Endothelial cell of umbilical vein (primary cell): ENCODE measurements at regions not wholly inside any gene's neighbourhood (a gene's known extent, or its start where the extent isn't known, plus 50 kb on each side); places are given as distances from the start of the nearest gene placed in this dataset.

Experiments used
- BruUV-seq: library from RNA; stranded (reverse); fragments of 400-500 nt; replicated peaks from 2 replicates; lab custom pipeline; 2021; lab: Mats Ljungman, UMichigan
- CTCF ChIA-PET: fragments of 300-600, 350-600 bp; sonication (Branson Sonifier 250); formaldehyde crosslinking; loops from one replicate; lab custom pipeline; 2021; ENCODE audit warnings: antibody characterized with exemption, inconsistent platforms; lab: Charles Lee
- POLR2A ChIA-PET: fragments of 300-600, 350-600 bp; sonication (Branson Sonifier 250); formaldehyde crosslinking; loops from one replicate; lab custom pipeline; 2021; ENCODE audit warnings: antibody characterized with exemption, inconsistent platforms; lab: Charles Lee
- DNase-seq: peaks from one replicate; pipeline ENCODE4 v3.0.0-alpha.2; 2011; ENCODE audit warnings: low read depth, low spot score
- FAIRE-seq: peaks from 2 replicates; lab custom pipeline; 2011; peaks lifted over from hg19 to GRCh38; lab: Jason Lieb, UNC
- H2AFZ ChIP-seq: 2 replicates; pipeline ENCODE4 v1.6.0; 2012; ENCODE audit warnings: low read depth, low read length, control low read depth, inconsistent platforms
- H3K27ac ChIP-seq: 2 replicates; pipeline ENCODE4 v1.5.1; 2011; ENCODE audit warnings: low read depth, mild to moderate bottlenecking, control low read depth, low read length, moderate library complexity; ENCODE audit not compliant: insufficient read depth
- H3K27me3 ChIP-seq, 2 experiments: 2 replicates each; pipeline versions ENCODE4 v1.6.0 to v1.6.1; 2011; ENCODE audit warnings: low read length in 2 of 2, mixed read lengths in 1 of 2; ENCODE audit not compliant: control insufficient read depth in 2 of 2, insufficient read depth in 2 of 2
- H3K36me3 ChIP-seq, 2 experiments: 2 replicates in 1 of 2; 3 replicates in 1 of 2; pipeline ENCODE4 v1.5.1; 2011; ENCODE audit warnings: low read length in 2 of 2, mild to moderate bottlenecking in 1 of 2, moderate library complexity in 1 of 2; ENCODE audit not compliant: control insufficient read depth in 2 of 2, insufficient read depth in 2 of 2; ENCODE audit errors: extremely low read depth in 1 of 2
- H3K4me1 ChIP-seq: 3 replicates; pipeline ENCODE4 v1.5.1; 2011; ENCODE audit warnings: mild to moderate bottlenecking, low read length; ENCODE audit not compliant: control insufficient read depth, insufficient read depth; ENCODE audit errors: extremely low read depth
- H3K4me2 ChIP-seq: 2 replicates; pipeline ENCODE4 v1.6.1; 2011; ENCODE audit warnings: low read length, control low read depth, mixed read lengths; ENCODE audit not compliant: insufficient read depth
- H3K4me3 ChIP-seq, 3 experiments: fragments of 200-600 bp in 1 of 3; sonication (generic), shearing (Covaris generic) in 1 of 3; replicated peaks in 1 of 3; 2 replicates each; pipeline ENCODE4 v1.5.1; 2011 to 2016; ENCODE audit warnings: control low read depth in 3 of 3, low read length in 3 of 3, mild to moderate bottlenecking in 2 of 3, inconsistent platforms in 1 of 3, low read depth in 1 of 3, moderate library complexity in 1 of 3; ENCODE audit not compliant: insufficient read depth in 1 of 3
- H3K79me2 ChIP-seq: 2 replicates; pipeline ENCODE4 v1.6.0; 2012; ENCODE audit warnings: low read length, inconsistent platforms; ENCODE audit not compliant: control insufficient read depth, insufficient read depth
- H3K9ac ChIP-seq: replicated peaks from 2 replicates; pipeline ENCODE3; 2011; ENCODE audit warnings: low read length, control low read depth; ENCODE audit not compliant: insufficient read depth; ENCODE audit errors: extremely low read depth
- H3K9me1 ChIP-seq: replicated peaks from 3 replicates; pipeline ENCODE4 v1.6.0; 2011; ENCODE audit warnings: mild to moderate bottlenecking, low read length; ENCODE audit not compliant: control insufficient read depth, insufficient read depth; ENCODE audit errors: extremely low read depth
- H3K9me3 ChIP-seq: replicated peaks from 2 replicates; pipeline ENCODE4 v1.5.1; 2012; ENCODE audit warnings: low read length, inconsistent platforms; ENCODE audit not compliant: control insufficient read depth, insufficient read depth
- H4K20me1 ChIP-seq: replicated peaks from 2 replicates; pipeline ENCODE3; 2011; ENCODE audit warnings: mild to moderate bottlenecking, low read length; ENCODE audit not compliant: control insufficient read depth, insufficient read depth; ENCODE audit errors: extremely low read depth
- EZH2 ChIP-seq: IDR thresholded peaks from 2 replicates; pipeline ENCODE4 v1.6.1; 2012; ENCODE audit warnings: borderline replicate concordance, low read depth, mild to moderate bottlenecking, moderate library complexity, low read length, inconsistent platforms; ENCODE audit not compliant: severe bottlenecking
- FOS ChIP-seq: IDR thresholded peaks from 2 replicates; pipeline ENCODE4 v1.6.1; 2011; ENCODE audit warnings: mild to moderate bottlenecking, low read length, moderate library complexity, borderline replicate concordance; ENCODE audit not compliant: insufficient read depth
- GATA2 ChIP-seq: IDR thresholded peaks from 2 replicates; pipeline ENCODE4 v1.7.0; 2011; ENCODE audit warnings: low read depth, mild to moderate bottlenecking, moderate library complexity, mixed read lengths, low read length; ENCODE audit not compliant: insufficient read length, insufficient read depth
- JUN ChIP-seq: IDR thresholded peaks from 2 replicates; pipeline ENCODE4 v1.6.1; 2011; ENCODE audit warnings: borderline replicate concordance, low read depth; ENCODE audit not compliant: insufficient read length, insufficient read depth
- POLR2A ChIP-seq: IDR thresholded peaks from 2 replicates; pipeline ENCODE4 v1.6.1; 2012; ENCODE audit warnings: low read depth, mild to moderate bottlenecking, control low read depth, low read length
- POLR2AphosphoS5 ChIP-seq: IDR thresholded peaks from 2 replicates; pipeline ENCODE4 v1.6.1; 2012; ENCODE audit warnings: low read depth, mild to moderate bottlenecking, control low read depth, low read length, moderate library complexity; ENCODE audit not compliant: insufficient read depth
- dilution Hi-C: fragments of 300-500 bp; cut with MboI; formaldehyde crosslinking; loops from one replicate; pipeline ENCODE4 v1.15.0; 2019; ENCODE audit warnings: low sequenced_read_pairs; ENCODE audit not compliant: extremely low pct_ligation_motif_present
- intact Hi-C: fragments of 100-400 bp; cut with micrococcal nuclease; formaldehyde crosslinking; loops from one replicate; pipeline ENCODE4 v1.10.0; 2022
- TF ChIP-seq, protein P1 (sequence below): IDR thresholded peaks from 2 replicates; pipeline ENCODE4 v1.6.1; 2011; ENCODE audit not compliant: insufficient read depth, insufficient read length
- TF ChIP-seq, protein P2 (sequence below), 2 donors: IDR thresholded peaks; 1 replicate in 1 of 2; 2 replicates in 1 of 2; pipeline ENCODE4 v1.5.1; 2011; ENCODE audit warnings: low read length in 2 of 2, mild to moderate bottlenecking in 2 of 2, moderate library complexity in 2 of 2, control low read depth in 1 of 2, inconsistent platforms in 1 of 2, low read depth in 1 of 2; ENCODE audit not compliant: insufficient read depth in 1 of 2; ENCODE audit errors: extremely low read depth in 1 of 2

DNA sequence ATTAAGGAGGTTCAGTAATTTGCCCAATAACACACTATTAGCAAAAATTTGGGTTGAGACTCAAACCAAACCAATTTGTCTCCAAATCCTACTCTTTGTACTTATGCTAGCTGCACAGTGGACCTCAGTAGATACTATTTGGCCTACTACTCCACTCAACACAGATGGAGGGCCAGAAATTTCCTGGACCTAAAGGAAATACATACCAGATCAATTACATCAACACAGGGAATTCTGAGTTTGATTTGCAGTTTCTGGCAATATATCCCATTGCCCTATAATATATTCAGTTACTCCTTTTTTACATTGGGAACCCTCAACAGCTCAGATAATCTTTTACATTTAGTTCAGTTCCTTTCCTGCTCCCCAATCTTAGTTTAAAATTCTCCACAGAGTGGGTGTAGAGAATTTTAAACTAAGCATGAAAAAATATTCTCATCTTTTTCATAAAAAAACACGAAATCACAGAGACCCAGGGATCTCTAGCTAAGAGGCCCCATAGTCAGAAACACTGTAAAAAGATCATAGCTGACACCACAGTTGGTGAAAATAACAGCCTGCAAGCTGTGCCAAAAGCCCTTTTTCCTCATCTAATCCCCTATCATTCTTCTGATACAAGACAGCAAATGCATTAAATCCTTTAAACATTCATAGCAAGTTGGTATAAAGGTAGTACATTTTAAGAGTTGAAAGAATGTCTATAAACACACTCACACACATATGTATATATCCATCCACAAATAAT, 317.7 kb upstream of the ESRRG start:
- no peak overlapping the region for H3K9ac ChIP-seq
- no peaks in the 10 kb centered on the region for H3K36me3 ChIP-seq
- no peaks in the 10 kb centered on the region for H3K79me2 ChIP-seq
- no peaks in the 10 kb centered on the region for H3K4me1 ChIP-seq
- H3K27me3 ChIP-seq, result no peaks in the 10 kb centered on the region
- dilution Hi-C loops (no loop called here), intact Hi-C loops (no loop called here)
- no TSS peak for BruUV-seq
- FAIRE-seq (no peak), DNase-seq (no peak)
- no peak overlapping the region for H3K27ac ChIP-seq
- no peak overlapping the region for H3K4me3 ChIP-seq
- H2AFZ ChIP-seq, result no peak overlapping the region
- H3K9me3 ChIP-seq, result peaks cover 2% of the 10 kb centered on the region
- no peaks in the 10 kb centered on the region for H3K9me1 ChIP-seq
- no peak for TF ChIP-seq POLR2A
- TF ChIP-seq, protein P1, sequence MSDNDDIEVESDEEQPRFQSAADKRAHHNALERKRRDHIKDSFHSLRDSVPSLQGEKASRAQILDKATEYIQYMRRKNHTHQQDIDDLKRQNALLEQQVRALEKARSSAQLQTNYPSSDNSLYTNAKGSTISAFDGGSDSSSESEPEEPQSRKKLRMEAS, result no peak
- no peak for TF ChIP-seq JUN
- TF ChIP-seq, protein P2, sequence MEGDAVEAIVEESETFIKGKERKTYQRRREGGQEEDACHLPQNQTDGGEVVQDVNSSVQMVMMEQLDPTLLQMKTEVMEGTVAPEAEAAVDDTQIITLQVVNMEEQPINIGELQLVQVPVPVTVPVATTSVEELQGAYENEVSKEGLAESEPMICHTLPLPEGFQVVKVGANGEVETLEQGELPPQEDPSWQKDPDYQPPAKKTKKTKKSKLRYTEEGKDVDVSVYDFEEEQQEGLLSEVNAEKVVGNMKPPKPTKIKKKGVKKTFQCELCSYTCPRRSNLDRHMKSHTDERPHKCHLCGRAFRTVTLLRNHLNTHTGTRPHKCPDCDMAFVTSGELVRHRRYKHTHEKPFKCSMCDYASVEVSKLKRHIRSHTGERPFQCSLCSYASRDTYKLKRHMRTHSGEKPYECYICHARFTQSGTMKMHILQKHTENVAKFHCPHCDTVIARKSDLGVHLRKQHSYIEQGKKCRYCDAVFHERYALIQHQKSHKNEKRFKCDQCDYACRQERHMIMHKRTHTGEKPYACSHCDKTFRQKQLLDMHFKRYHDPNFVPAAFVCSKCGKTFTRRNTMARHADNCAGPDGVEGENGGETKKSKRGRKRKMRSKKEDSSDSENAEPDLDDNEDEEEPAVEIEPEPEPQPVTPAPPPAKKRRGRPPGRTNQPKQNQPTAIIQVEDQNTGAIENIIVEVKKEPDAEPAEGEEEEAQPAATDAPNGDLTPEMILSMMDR (IDR thresholded peaks at IDR 0.05; ENCODE audit: extremely low read depth in 1 of 2, insufficient read depth in 1 of 2, low read depth in 1 of 2, low read length in 2 of 2), result no peak
- no peak for TF ChIP-seq POLR2AphosphoS5
- no peak for TF ChIP-seq GATA2
- no peak for TF ChIP-seq FOS
- TF ChIP-seq EZH2, result no peak
- H3K4me2 ChIP-seq, result no peak overlapping the region
- POLR2A ChIA-PET, result no interaction called here
- CTCF ChIA-PET, result no interaction called here
- H4K20me1 ChIP-seq, result no peaks in the 10 kb centered on the region
